A673 (cell line): ENCODE measurements at regions not wholly inside any gene's neighbourhood (a gene's known extent, or its start where the extent isn't known, plus 50 kb on each side); places are given as distances from the start of the nearest gene placed in this dataset.

Experiments
- BruUV-seq: library from RNA; stranded (reverse); fragments of 400-500 nt; replicated peaks from 2 replicates; lab custom pipeline; 2021; lab: Mats Ljungman, UMichigan
- CTCF ChIA-PET: fragments of 300-600 bp; sonication (Branson Sonifier 250); formaldehyde crosslinking; loops from one replicate; lab custom pipeline; 2022; ENCODE audit warnings: antibody characterized with exemption; lab: Charles Lee
- POLR2A ChIA-PET: fragments of 300-600 bp; sonication (Branson Sonifier 250); formaldehyde crosslinking; loops from one replicate; lab custom pipeline; 2022; ENCODE audit warnings: antibody characterized with exemption; ENCODE audit not compliant: low non-redundant PET; lab: Charles Lee
- DNase-seq: peaks from one replicate; pipeline ENCODE4 v3.0.0-alpha.2; 2015; ENCODE audit warnings: low spot score
- H3K27ac ChIP-seq: fragments of 200-600 bp; sonication (generic); 2 replicates; pipeline ENCODE4 v1.5.1; 2016; ENCODE audit warnings: mixed run types, low read depth, mild to moderate bottlenecking, mixed read lengths, antibody characterized with exemption, low read length; ENCODE audit not compliant: poor library complexity, severe bottlenecking
- H3K27me3 ChIP-seq: fragments of 200-600 bp; sonication (generic); replicated peaks from 2 replicates; pipeline ENCODE4 v1.6.1; 2017; ENCODE audit warnings: mixed run types, low read depth, mild to moderate bottlenecking, mixed read lengths, antibody characterized with exemption, low read length; ENCODE audit not compliant: insufficient read depth, poor library complexity
- H3K36me3 ChIP-seq: fragments of 200-600 bp; sonication (generic); 2 replicates; pipeline ENCODE4 v1.6.1; 2016; ENCODE audit warnings: mixed run types, mild to moderate bottlenecking, mixed read lengths, antibody characterized with exemption, low read length; ENCODE audit not compliant: insufficient read depth, poor library complexity, severe bottlenecking
- H3K4me1 ChIP-seq: fragments of 200-600 bp; sonication (generic); 2 replicates; pipeline ENCODE4 v1.6.1; 2017; ENCODE audit warnings: mixed run types, mild to moderate bottlenecking, mixed read lengths, antibody characterized with exemption, low read length; ENCODE audit not compliant: insufficient read depth, poor library complexity, severe bottlenecking
- H3K4me3 ChIP-seq: fragments of 200-600 bp; sonication (generic); 2 replicates; pipeline ENCODE4 v1.5.1; 2016; ENCODE audit warnings: low read depth, mixed run types, mild to moderate bottlenecking, mixed read lengths, low read length; ENCODE audit not compliant: poor library complexity, severe bottlenecking
- H3K9me3 ChIP-seq: fragments of 200-600 bp; sonication (generic); 2 replicates; pipeline ENCODE4 v1.6.1; 2016; ENCODE audit warnings: mixed run types, low read depth, mild to moderate bottlenecking, mixed read lengths, antibody characterized with exemption, low read length; ENCODE audit not compliant: poor library complexity, severe bottlenecking
- EZH2 ChIP-seq: fragments of 200-600 bp; sonication (generic); IDR thresholded peaks from 2 replicates; pipeline ENCODE4 v1.6.1; 2017; ENCODE audit warnings: borderline replicate concordance, low read depth, mild to moderate bottlenecking, mixed read lengths, antibody characterized with exemption, low read length; ENCODE audit not compliant: poor library complexity, severe bottlenecking
- intact Hi-C: fragments of 100-400 bp; cut with micrococcal nuclease; formaldehyde crosslinking; loops from one replicate; pipeline ENCODE4 v1.10.0; 2022; ENCODE audit not compliant: unreplicated experiment
- TF ChIP-seq, protein P1 (sequence below): fragments of 300-800, 200-600 bp; sonication (generic); conservative IDR thresholded peaks from 2 replicates; pipeline ENCODE4 v1.5.1; 2017; ENCODE audit warnings: low read depth, mild to moderate bottlenecking, antibody characterized with exemption, low read length, moderate library complexity, mixed read lengths

DNA sequence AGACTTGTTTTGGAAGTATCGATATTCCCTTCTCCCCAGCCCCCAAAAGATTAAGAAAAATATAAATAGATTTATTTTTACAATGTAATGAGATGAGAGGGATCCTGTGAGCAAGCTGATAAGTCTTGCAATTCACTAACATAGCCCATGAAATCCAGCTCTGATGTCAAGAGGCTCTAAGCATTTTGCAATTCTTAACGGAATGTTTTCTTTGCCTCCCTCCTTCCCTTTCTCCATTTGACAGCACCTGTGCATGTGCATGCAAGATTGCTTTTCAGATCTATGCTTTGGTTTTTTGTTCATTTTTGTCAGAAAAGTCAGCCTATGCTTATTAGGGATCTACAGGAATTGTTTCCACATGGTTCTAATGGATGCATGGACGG is 169.9 kb downstream of the SLIT2 start:
- ChIA-PET POLR2A (interaction anchor here (0.6 kb wide), 1 partner anchor 21 kb away, joined by 3 read pairs; no protein-coding TSS in a partner anchor), CTCF (no interaction called here)
- TF ChIP-seq, protein P1, sequence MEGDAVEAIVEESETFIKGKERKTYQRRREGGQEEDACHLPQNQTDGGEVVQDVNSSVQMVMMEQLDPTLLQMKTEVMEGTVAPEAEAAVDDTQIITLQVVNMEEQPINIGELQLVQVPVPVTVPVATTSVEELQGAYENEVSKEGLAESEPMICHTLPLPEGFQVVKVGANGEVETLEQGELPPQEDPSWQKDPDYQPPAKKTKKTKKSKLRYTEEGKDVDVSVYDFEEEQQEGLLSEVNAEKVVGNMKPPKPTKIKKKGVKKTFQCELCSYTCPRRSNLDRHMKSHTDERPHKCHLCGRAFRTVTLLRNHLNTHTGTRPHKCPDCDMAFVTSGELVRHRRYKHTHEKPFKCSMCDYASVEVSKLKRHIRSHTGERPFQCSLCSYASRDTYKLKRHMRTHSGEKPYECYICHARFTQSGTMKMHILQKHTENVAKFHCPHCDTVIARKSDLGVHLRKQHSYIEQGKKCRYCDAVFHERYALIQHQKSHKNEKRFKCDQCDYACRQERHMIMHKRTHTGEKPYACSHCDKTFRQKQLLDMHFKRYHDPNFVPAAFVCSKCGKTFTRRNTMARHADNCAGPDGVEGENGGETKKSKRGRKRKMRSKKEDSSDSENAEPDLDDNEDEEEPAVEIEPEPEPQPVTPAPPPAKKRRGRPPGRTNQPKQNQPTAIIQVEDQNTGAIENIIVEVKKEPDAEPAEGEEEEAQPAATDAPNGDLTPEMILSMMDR = no peak
- TF ChIP-seq EZH2 = no peak
- H3K27ac ChIP-seq = no peak overlapping the region
- H3K27me3 ChIP-seq = no peaks in the 10 kb centered on the region
- peaks cover 31% of the 10 kb centered on the region for H3K4me1 ChIP-seq
- intact Hi-C loops = loop anchor here (10.0 kb wide), 3 partner anchors 1197 to 1737 kb away; no protein-coding TSS in a partner anchor
- BruUV-seq = no TSS peak
- no peaks in the 10 kb centered on the region for H3K9me3 ChIP-seq
- H3K36me3 ChIP-seq = no peaks in the 10 kb centered on the region
- H3K4me3 ChIP-seq = no peak overlapping the region
- no peak for DNase-seq

DNA sequence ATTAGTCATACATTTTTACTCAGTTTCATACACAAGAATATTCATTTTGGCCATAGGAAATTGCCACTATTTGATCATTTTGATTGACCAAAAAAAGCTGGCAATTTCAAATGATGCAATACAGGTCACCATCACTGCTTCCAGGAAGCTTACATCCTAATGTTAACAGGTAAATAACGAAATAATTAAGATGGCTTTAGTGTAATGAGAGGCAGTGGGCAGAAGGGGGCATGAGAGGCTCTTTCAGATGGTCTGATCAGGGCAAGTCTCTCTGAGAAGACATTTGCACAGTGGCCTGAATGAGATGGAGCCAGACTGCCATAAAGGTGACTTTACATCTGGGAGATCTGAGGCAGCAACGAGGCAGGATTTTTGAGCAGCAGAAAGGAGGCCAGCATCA is 170.7 kb downstream of the SLIT2 start:
- peak; percentile 70 for DNase-seq
- Histone ChIP-seq H3K4me1 (peaks cover 31% of the 10 kb centered on the region), H3K36me3 (no peaks in the 10 kb centered on the region), H3K4me3 (no peak overlapping the region), H3K9me3 (no peaks in the 10 kb centered on the region), H3K27ac (no peak overlapping the region), H3K27me3 (no peaks in the 10 kb centered on the region)
- no TSS peak for BruUV-seq
- no peak for TF ChIP-seq EZH2
- TF ChIP-seq, protein P1 = peak; percentile 68
- ChIA-PET POLR2A (no interaction called here), CTCF (interaction anchor here (0.9 kb wide), 1 partner anchor 262 kb away, joined by 3 read pairs; no protein-coding TSS in a partner anchor)
- intact Hi-C loops = loop anchor here (1.0 to 10.0 kb wide), 5 partner anchors 122 to 1738 kb away; no protein-coding TSS in a partner anchor

DNA sequence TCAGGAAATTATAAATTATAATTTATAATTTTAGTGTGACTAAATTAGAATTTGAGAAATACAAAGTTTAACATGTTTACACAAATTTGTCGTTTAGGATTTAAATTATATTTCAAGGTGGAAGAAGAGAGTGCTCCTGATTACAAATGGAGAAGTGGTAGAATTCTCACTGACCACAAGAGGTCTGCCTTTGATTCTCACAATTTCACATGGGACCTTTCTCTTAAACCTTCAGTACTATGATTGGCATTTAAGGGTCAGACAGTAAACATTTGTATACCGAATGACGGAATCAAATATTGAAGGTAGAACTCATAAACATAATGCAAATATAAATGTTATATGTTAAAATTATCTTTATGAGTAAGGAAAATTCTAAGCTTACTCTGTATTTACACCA is 171.7 kb downstream of the SLIT2 start:
- no TSS peak for BruUV-seq
- Histone ChIP-seq H3K4me3 (no peak overlapping the region), H3K9me3 (no peaks in the 10 kb centered on the region), H3K27me3 (no peaks in the 10 kb centered on the region), H3K4me1 (peaks cover 31% of the 10 kb centered on the region), H3K27ac (no peak overlapping the region), H3K36me3 (no peaks in the 10 kb centered on the region)
- intact Hi-C loops = loop anchor here (2.0 to 10.0 kb wide), 4 partner anchors 261 to 1739 kb away; no protein-coding TSS in a partner anchor
- TF ChIP-seq EZH2 = no peak
- no peak for DNase-seq
- ChIA-PET POLR2A (no interaction called here), CTCF (no interaction called here)

DNA sequence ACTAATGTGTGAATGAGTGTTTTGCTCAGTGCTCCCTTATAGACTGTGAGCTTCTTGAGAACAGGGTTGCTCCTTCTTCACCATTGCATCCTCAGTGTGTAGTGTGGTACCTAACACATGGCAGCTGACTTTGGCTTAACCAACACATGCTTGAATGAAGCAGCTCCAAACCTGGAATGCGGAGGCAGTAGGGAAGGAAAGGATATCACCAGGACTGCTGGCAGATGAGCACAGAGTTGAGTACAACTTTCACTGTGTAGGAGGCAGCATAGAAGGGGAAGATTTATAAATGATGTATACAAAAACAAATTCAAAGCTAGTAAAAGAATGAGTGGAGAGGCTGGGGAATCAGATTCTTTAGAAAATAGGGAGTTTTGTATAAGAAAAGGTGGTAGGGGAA is 174.3 kb downstream of the SLIT2 start:
- H3K9me3 ChIP-seq = no peaks in the 10 kb centered on the region
- peaks cover 27% of the 10 kb centered on the region for H3K4me1 ChIP-seq
- no peak overlapping the region for H3K4me3 ChIP-seq
- no peaks in the 10 kb centered on the region for H3K36me3 ChIP-seq
- intact Hi-C loops = loop anchor here (5.0 to 10.0 kb wide), 4 partner anchors 174 to 1741 kb away; partner anchors contain the start of gene SLIT2
- ChIA-PET POLR2A (no interaction called here), CTCF (no interaction called here)
- no peaks in the 10 kb centered on the region for H3K27me3 ChIP-seq
- H3K27ac ChIP-seq = no peak overlapping the region
- TF ChIP-seq, protein P1 = no peak
- no peak for TF ChIP-seq EZH2
- DNase-seq = no peak
- no TSS peak for BruUV-seq
